GM23338 (cell line): ENCODE measurements at regions not wholly inside any gene's neighbourhood (a gene's known extent, or its start where the extent isn't known, plus 50 kb on each side); places are given as distances from the start of the nearest gene placed in this dataset.

Experiments
- ATAC-seq: fragments of 200-7000 bp; cut with Tn5 transposase; 3 replicates; pipeline ENCODE4 v1.9.1; 2020
- DNase-seq: peaks from one replicate; pipeline ENCODE4 v3.0.0-alpha.2; 2015; ENCODE audit warnings: low spot score
- H2AFZ ChIP-seq: fragments of 200-600 bp; sonication (generic); 2 replicates; pipeline ENCODE4 v1.8.0; 2016; ENCODE audit warnings: antibody characterized with exemption, mild to moderate bottlenecking, moderate library complexity
- H3F3A ChIP-seq: fragments of 200-600 bp; sonication (generic); replicated peaks from 2 replicates; pipeline ENCODE4 v1.8.0; 2017; ENCODE audit warnings: antibody characterized with exemption, mixed run types, low read depth
- H3K27ac ChIP-seq: fragments of 200-600 bp; sonication (generic); 2 replicates; pipeline ENCODE4 v1.6.1; 2016; ENCODE audit warnings: low read depth
- H3K27me3 ChIP-seq: fragments of 200-600 bp; sonication (generic); 2 replicates; pipeline ENCODE4 v1.8.0; 2016; ENCODE audit warnings: mild to moderate bottlenecking, mixed run types, moderate library complexity; ENCODE audit not compliant: insufficient read depth
- H3K36me3 ChIP-seq: fragments of 200-600 bp; sonication (generic); 2 replicates; pipeline ENCODE4 v1.8.0; 2016; ENCODE audit warnings: mild to moderate bottlenecking; ENCODE audit not compliant: insufficient read depth
- H3K4me1 ChIP-seq: fragments of 200-600 bp; sonication (generic); 2 replicates; pipeline ENCODE4 v1.8.0; 2016; ENCODE audit warnings: mild to moderate bottlenecking, moderate library complexity; ENCODE audit not compliant: insufficient read depth
- H3K4me2 ChIP-seq: fragments of 200-600 bp; sonication (generic); 2 replicates; pipeline ENCODE4 v1.7.1; 2017; ENCODE audit warnings: mixed run types
- H3K4me3 ChIP-seq: fragments of 200-600 bp; sonication (generic); 2 replicates; pipeline ENCODE4 v1.6.1; 2016; ENCODE audit warnings: mixed run types
- H3K79me2 ChIP-seq: fragments of 200-600 bp; sonication (generic); replicated peaks from 2 replicates; pipeline ENCODE4 v1.8.0; 2017; ENCODE audit warnings: mild to moderate bottlenecking; ENCODE audit not compliant: insufficient read depth
- H3K9me2 ChIP-seq: fragments of 200-600 bp; sonication (generic); 2 replicates; pipeline ENCODE4 v1.8.0; 2017; ENCODE audit not compliant: insufficient read depth
- H4K20me1 ChIP-seq: fragments of 200-600 bp; sonication (generic); replicated peaks from 2 replicates; pipeline ENCODE4 v1.8.0; 2017; ENCODE audit warnings: mild to moderate bottlenecking; ENCODE audit not compliant: insufficient read depth
- H3K27ac Mint-ChIP-seq: 2 replicates; pipeline ENCODE4 v1.8.0; 2020; ENCODE audit warnings: inconsistent platforms, mild to moderate bottlenecking, moderate library complexity, mixed read lengths
- H3K27me3 Mint-ChIP-seq: 3 replicates; pipeline ENCODE4 v1.8.0; 2022; ENCODE audit warnings: low read depth, mild to moderate bottlenecking, moderate library complexity, mixed read lengths, inconsistent platforms; ENCODE audit not compliant: insufficient read depth, poor library complexity
- H3K36me3 Mint-ChIP-seq: 3 replicates; pipeline ENCODE4 v1.8.0; 2021; ENCODE audit warnings: low read depth, mild to moderate bottlenecking, inconsistent platforms, moderate library complexity, mixed read lengths
- H3K4me1 Mint-ChIP-seq: 3 replicates; pipeline ENCODE4 v1.8.0; 2020; ENCODE audit warnings: mild to moderate bottlenecking, inconsistent platforms, mixed read lengths
- H3K4me3 Mint-ChIP-seq: 3 replicates; pipeline ENCODE4 v1.8.0; 2021; ENCODE audit warnings: moderate library complexity, mild to moderate bottlenecking, inconsistent platforms, mixed read lengths
- H3K9me3 Mint-ChIP-seq: 3 replicates; pipeline ENCODE4 v1.8.0; 2020; ENCODE audit warnings: moderate library complexity, mild to moderate bottlenecking, inconsistent platforms, mixed read lengths
- CREB1 ChIP-seq: fragments of 250-450 bp; sonication (Bioruptor Pico); IDR thresholded peaks from 2 replicates; pipeline ENCODE4 v1.5.0; 2020; ENCODE audit warnings: low read depth, mild to moderate bottlenecking, moderate library complexity
- EZH2 ChIP-seq: fragments of 200-600 bp; sonication (generic); IDR thresholded peaks from one replicate; pipeline ENCODE4 v1.8.0; 2017; ENCODE audit warnings: antibody characterized with exemption, mild to moderate bottlenecking, low read depth; ENCODE audit not compliant: unreplicated experiment
- EZH2phosphoT487 ChIP-seq: fragments of 200-600 bp; sonication (generic); IDR thresholded peaks from one replicate; pipeline ENCODE4 v1.8.1; 2018; ENCODE audit warnings: antibody characterized with exemption; ENCODE audit not compliant: unreplicated experiment
- JUNB ChIP-seq: IDR thresholded peaks from one replicate; pipeline ENCODE4 v1.6.1; 2016; ENCODE audit warnings: antibody characterized with exemption; ENCODE audit not compliant: unreplicated experiment
- NANOG ChIP-seq: IDR thresholded peaks from 2 replicates; pipeline ENCODE4 v1.6.1; 2016; ENCODE audit warnings: antibody characterized with exemption, borderline replicate concordance
- ZNF114 ChIP-seq: fragments of 250-450 bp; sonication (Bioruptor Pico); IDR thresholded peaks from 2 replicates; pipeline ENCODE4 v1.5.0; 2020; ENCODE audit warnings: mild to moderate bottlenecking, moderate library complexity
- ZNF331 ChIP-seq: fragments of 250-450 bp; sonication (Bioruptor Pico); IDR thresholded peaks from 2 replicates; pipeline ENCODE4 v1.5.0; 2020; ENCODE audit warnings: low read depth, mild to moderate bottlenecking, moderate library complexity
- TF ChIP-seq, protein P1 (sequence below): IDR thresholded peaks from 2 replicates; pipeline ENCODE4 v1.6.1; 2016; ENCODE audit warnings: antibody characterized with exemption
- TF ChIP-seq, protein P2 (sequence below), 2 experiments: fragments of 200-600 bp in 1 of 2; sonication (generic) in 1 of 2; conservative IDR thresholded peaks; 2 replicates each; pipeline versions ENCODE4 v1.5.1 to v1.6.1; 2016 to 2017; ENCODE audit warnings: antibody characterized with exemption in 2 of 2, low read depth in 2 of 2, mild to moderate bottlenecking in 2 of 2, moderate library complexity in 1 of 2

DNA sequence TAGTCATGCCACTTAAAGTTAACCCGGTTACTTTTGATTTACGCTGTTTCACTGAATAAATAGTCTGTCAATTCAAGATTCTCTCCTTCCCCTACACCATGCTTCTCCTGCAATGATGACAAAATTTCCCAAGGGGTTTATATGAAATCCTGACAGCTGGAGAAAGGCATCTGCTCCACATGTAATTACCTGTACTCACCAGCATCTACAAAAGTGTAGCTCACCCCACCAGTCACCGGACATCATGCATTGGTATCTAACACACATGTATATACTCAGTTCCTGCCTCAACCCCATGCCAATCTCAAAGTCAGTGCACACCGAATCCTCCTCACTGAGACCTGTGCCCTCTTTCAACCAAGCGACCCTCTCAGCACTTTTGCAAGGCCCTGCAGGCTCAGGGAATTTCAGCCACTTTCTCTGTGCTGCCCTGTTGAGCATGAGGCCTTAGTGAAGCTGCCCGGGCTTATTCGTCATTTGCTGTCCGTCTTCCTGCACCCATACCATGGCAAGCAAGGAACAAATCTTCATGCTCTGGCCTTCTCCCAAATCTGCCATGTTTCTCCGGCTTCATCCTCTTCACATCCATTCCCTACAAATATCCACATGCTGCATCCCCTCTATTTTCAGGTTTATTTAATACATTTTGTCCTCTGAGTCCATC is 131.6 kb downstream of the SEC23A start:
- Mint-ChIP-seq H3K4me3 (no peak overlapping the region), H3K27ac (no peak overlapping the region), H3K9me3 (peaks cover 6% of the 10 kb centered on the region; the same call in 2 of the 3 replicates), H3K36me3 (no peaks in the 10 kb centered on the region; the same call in 2 of the 3 replicates), H3K27me3 (no peaks in the 10 kb centered on the region), H3K4me1 (no peaks in the 10 kb centered on the region)
- Histone ChIP-seq H3K36me3 (no peaks in the 10 kb centered on the region), H3K9me2 (peaks cover 6% of the 10 kb centered on the region; the same call in 1 of the 2 replicates), H3K27me3 (no peaks in the 10 kb centered on the region), H4K20me1 (no peaks in the 10 kb centered on the region), H3K79me2 (no peaks in the 10 kb centered on the region), H3F3A (no peaks in the 10 kb centered on the region), H3K4me2 (no peak overlapping the region), H3K27ac (no peak overlapping the region), H2AFZ (peak overlapping the region; percentile 48; the same call in 1 of the 2 replicates), H3K4me1 (no peaks in the 10 kb centered on the region), H3K4me3 (no peak overlapping the region)
- DNase-seq (peak; percentile 12), ATAC-seq (peak; percentile 42; the same call in 2 of the 3 replicates)
- TF ChIP-seq ZNF331 (CRISPR knock-in tag) (no peak), JUNB (no peak)
- TF ChIP-seq, protein P1, sequence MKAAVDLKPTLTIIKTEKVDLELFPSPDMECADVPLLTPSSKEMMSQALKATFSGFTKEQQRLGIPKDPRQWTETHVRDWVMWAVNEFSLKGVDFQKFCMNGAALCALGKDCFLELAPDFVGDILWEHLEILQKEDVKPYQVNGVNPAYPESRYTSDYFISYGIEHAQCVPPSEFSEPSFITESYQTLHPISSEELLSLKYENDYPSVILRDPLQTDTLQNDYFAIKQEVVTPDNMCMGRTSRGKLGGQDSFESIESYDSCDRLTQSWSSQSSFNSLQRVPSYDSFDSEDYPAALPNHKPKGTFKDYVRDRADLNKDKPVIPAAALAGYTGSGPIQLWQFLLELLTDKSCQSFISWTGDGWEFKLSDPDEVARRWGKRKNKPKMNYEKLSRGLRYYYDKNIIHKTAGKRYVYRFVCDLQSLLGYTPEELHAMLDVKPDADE = no peak

DNA sequence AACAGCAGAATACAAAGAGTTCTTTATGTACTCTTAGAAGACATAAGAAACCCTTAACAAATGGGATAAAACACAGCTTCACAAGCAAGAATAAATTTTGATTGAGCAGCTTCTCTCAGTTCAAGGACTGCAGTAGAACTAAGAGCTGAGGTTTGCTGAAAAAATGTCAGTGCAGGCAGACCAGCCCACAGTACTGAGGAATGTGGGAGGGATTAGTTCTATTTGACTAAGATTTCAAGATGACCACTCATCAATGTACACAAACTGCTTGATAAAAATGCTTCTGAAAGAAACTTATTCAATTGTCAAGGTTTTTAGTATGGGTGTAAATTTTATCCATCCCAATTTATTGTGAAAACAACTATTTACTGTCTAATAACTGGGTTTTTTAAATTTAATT is 138.4 kb downstream of the SEC23A start:
- Mint-ChIP-seq H3K4me3 (no peak overlapping the region), H3K27me3 (no peaks in the 10 kb centered on the region)
- peak; percentile 40; the same call in 1 of the 3 replicates for ATAC-seq

DNA sequence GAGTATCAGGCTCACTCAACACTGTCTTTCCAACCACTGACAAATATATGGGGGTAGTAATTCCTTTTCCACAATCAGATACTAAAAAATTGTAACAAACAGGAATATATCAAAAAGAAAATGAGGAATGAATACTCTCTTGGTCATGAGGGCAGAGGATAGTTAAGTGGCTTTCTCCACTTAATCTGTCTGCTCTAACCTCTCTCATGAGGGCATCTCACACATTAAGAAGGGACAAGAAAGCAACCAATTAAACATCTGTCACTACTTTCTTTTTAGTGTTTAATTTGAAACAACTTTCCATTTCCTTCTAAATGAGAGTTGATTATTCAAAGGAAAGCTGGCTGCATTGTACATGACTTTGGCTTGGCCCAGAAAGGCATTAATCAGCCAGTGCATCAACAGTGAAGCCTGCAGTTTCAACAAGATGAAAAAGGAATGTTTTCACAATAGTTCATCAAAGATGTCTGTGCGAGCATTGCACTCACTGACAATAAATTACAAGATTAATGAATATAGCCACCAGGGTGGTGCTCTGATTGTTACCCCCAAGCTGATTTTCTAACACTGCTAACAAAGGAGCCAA is 142.0 kb downstream of the SEC23A start:
- Histone ChIP-seq H3F3A (no peaks in the 10 kb centered on the region), H3K4me2 (no peak overlapping the region), H3K79me2 (no peaks in the 10 kb centered on the region), H3K36me3 (no peaks in the 10 kb centered on the region), H3K9me2 (no peaks in the 10 kb centered on the region), H3K4me3 (no peak overlapping the region), H3K4me1 (no peaks in the 10 kb centered on the region), H4K20me1 (no peaks in the 10 kb centered on the region), H3K27me3 (no peaks in the 10 kb centered on the region), H2AFZ (no peak overlapping the region), H3K27ac (no peak overlapping the region)
- ATAC-seq (no peak), DNase-seq (no peak)
- H3K4me3 Mint-ChIP-seq = no peak overlapping the region
- H3K4me1 Mint-ChIP-seq = no peaks in the 10 kb centered on the region
- H3K36me3 Mint-ChIP-seq = no peaks in the 10 kb centered on the region
- H3K9me3 Mint-ChIP-seq = no peaks in the 10 kb centered on the region
- H3K27me3 Mint-ChIP-seq = no peaks in the 10 kb centered on the region
- H3K27ac Mint-ChIP-seq = no peak overlapping the region
- TF ChIP-seq CREB1 (no peak), EZH2phosphoT487 (no peak), NANOG (no peak), EZH2 (no peak)
- TF ChIP-seq, protein P2, sequence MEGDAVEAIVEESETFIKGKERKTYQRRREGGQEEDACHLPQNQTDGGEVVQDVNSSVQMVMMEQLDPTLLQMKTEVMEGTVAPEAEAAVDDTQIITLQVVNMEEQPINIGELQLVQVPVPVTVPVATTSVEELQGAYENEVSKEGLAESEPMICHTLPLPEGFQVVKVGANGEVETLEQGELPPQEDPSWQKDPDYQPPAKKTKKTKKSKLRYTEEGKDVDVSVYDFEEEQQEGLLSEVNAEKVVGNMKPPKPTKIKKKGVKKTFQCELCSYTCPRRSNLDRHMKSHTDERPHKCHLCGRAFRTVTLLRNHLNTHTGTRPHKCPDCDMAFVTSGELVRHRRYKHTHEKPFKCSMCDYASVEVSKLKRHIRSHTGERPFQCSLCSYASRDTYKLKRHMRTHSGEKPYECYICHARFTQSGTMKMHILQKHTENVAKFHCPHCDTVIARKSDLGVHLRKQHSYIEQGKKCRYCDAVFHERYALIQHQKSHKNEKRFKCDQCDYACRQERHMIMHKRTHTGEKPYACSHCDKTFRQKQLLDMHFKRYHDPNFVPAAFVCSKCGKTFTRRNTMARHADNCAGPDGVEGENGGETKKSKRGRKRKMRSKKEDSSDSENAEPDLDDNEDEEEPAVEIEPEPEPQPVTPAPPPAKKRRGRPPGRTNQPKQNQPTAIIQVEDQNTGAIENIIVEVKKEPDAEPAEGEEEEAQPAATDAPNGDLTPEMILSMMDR (conservative IDR thresholded peaks at IDR 0.05; ENCODE audit: low read depth in 2 of 2) = no peak

More for the DNA sequence above, 138.4 kb downstream of the SEC23A start:
- Mint-ChIP-seq H3K36me3 (no peaks in the 10 kb centered on the region), H3K9me3 (no peaks in the 10 kb centered on the region), H3K4me1 (no peaks in the 10 kb centered on the region), H3K27ac (no peak overlapping the region)
- Histone ChIP-seq H3K4me2 (no peak overlapping the region), H3K79me2 (no peaks in the 10 kb centered on the region), H3K27me3 (no peaks in the 10 kb centered on the region), H3K4me1 (no peaks in the 10 kb centered on the region), H3K27ac (no peak overlapping the region), H3K4me3 (no peak overlapping the region), H3K9me2 (no peaks in the 10 kb centered on the region), H3K36me3 (no peaks in the 10 kb centered on the region), H2AFZ (no peak overlapping the region), H4K20me1 (no peaks in the 10 kb centered on the region), H3F3A (no peaks in the 10 kb centered on the region)
- DNase-seq = no peak
- no peak for TF ChIP-seq ZNF114 (CRISPR knock-in tag)
- TF ChIP-seq JUNB = no peak
